ENCODE measurements at regions not wholly inside any gene's neighbourhood (a gene's known extent, or its start where the extent isn't known, plus 50 kb on each side); places are given as distances from the start of the nearest gene placed in this dataset.

DNA sequence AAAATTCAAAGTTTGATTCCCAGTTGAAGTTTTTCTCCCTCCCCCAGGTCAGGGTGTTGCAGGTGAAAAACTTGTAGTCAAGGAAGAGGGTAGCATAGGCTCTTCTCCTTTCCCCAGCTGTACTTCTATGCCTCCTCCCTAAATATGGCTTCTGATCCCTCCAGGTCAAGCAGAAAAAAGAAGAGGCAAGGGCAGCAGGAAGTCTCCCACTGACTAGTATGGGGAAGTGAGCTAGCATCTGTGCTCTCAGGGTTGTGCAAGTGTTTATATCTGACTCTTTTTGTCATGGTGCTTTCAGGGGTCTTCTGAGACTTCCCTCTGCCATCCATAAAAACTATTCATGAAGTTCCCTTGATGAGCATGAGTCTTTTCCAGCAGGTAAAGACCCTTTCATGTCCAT lies 76.0 kb downstream of the ATPSCKMT start:
- no peak for DNase-seq

DNA sequence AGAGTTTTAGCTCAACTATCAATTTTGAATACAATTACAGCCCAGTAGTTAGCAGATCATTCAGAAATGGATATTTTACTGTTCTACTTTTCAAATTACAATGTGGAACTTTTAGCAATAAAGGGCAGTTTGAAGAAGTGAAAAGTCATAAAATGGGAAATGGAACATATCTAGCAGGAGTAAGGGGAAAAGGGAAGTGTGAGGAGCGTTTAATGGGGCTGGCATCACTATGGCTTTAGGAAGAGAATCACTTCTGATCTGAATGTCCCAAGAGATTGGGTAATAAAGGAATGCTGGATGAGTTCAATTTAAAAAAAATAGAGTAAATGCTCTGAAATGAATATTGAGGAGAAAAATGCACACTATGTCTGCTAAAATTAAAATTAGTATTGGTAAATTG lies 77.4 kb downstream of the ATPSCKMT start:
- DNase-seq = no peak

DNA sequence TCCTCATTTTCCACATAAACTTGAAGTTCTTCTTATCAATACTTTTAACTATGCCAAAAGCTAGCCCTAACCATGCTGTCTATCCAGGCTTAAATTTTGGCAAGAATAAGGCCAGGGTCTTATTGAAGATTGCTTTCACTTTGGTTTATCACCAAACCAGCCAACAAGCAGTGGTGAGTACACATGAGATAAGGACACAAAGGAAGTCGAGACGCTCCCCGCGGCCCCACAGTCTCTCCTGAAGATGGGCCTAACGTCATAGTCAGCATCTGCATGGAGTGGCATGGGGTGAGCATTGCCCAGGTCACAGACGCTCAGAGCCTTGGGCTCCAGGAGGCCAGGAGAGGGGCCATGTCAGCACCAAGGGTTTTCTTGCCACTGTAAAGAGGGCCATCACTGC lies 80.3 kb downstream of the ATPSCKMT start:
- no peak for DNase-seq

DNA sequence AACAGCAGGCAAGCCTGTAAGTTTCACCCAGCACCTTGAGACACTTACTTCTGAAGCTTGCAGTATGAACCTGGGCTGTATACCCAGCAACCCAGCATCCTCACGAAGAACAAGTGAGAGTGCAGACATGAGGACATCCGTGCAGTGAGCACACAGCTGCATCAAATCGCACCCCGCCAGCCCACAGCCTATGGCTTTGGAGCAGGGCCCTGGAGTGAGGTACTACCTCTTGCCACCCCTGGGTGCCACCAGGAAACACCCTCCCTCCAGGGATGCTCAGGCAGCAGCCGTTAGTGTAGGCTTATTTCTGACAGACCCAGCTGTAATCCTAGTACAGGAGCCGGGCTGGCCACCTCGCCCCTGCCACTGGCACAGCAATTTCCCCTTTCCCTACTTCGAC lies 81.4 kb downstream of the ATPSCKMT start:
- DNase-seq = no peak

DNA sequence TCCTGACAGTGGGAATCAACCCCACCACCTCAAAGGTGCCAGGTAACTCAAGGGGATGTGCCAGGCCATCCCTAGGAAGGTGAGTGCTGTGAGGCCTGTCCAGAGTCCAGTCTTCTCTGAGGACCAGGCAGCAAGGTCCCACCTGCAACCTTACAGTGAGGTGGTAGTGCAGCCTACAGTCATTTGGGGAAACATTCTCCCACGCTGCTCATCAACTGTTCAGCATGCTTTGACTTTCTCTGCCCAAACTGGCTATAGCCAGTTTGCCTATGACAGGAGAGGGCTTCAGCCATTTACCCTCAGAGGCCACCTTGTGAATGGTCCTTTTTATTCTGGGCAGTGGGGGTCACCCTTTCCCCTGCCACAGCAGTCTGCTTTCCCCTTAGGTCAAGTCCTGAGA lies 81.9 kb downstream of the ATPSCKMT start:
- DNase-seq = no peak

DNA sequence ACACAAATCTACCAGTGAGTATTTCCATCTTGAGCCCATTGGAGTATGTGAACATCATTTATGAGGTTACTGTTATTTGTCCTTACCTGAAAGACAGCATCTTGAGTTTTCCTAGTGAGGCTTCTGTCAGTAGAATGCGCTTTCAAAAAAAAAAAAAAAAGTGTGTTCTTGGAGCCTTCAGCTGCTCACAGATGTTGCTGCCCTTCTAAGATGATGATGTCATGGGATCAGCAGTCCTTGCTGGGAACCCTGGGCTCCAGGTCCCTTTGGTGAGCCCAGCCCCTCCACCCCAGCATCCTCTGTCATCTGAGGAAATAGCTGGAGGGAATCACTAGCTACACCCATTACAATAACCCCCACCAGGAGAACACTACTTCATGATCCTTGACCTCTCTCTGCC lies 83.3 kb downstream of the ATPSCKMT start:
- no peak for DNase-seq

DNA sequence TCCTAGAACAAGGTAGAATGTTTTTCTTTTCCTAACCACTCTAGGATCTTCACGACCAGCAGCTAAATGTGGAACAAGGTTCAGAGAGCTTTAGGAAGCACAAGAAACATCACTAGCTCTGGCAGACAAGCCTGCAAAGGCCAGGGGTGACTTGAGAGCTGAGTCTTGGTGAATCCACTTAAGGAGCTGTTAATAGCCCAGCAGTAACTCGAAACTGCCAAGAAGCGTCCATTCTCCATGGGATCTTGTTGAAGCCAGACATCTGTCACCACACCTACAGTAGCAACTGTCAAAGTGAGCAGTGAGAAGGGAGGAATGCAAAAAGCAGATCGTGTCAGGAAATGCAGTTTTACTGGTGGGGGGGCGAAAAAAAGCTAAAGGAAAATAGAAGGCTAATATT lies 87.2 kb downstream of the ATPSCKMT start:
- no peak for DNase-seq

DNA sequence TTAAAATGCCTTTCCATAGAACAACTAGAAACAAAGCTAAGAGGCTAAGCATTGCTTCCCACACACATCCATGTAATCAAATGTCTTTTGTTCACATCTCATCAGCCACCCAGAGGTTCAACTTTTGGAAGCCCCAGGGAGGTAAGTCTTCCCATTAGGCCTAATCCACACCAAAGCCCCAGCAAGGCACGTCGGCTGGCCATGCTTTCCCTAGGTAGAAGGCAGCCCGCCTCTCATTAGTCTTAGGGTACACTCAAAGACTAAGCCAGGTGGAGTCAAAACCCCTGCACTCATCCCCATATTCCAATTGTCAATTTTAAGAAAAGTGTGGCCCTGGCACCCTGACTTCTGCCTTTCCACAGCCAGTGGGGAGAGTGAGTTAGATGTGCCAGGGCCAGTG lies 87.9 kb downstream of the ATPSCKMT start:
- no peak for DNase-seq

DNA sequence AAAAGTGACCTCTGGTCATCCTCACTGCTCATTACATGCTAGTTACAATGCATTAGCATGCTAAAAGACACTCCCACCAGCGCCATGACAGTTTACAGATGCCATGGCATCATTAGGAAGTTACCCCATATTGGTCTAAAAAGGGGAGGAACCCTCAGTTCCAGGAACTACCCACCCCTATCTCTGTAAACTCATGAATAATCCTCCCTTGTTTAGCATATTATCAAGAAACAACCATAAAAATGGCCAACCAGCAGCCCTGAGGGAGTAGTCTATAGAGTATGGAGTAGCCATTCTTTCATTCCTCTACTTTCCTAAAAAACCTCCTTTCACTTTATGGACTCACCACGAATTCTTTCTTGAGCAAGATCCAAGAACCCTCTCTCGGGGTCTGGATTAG lies 89.4 kb downstream of the ATPSCKMT start:
- DNase-seq = no peak

DNA sequence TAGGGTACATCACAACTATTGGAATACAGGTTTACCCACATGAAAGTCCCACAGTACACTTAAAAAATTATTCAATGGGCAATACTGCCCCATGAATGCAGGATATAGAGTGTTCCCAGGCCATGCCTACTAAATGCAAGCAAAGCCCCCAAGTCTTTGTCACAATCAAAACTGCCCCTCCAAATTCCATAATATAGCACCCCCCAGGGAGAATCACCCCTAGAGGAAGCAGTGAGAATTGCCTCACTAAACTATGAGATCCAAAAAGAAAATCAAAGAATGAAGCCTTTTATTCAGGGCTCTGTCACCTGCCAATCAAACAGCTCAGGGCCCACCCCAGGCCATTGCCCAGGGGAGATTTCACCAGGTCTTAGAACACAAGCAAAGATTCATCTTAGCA lies 90.8 kb downstream of the ATPSCKMT start:
- DNase-seq = no peak

DNA sequence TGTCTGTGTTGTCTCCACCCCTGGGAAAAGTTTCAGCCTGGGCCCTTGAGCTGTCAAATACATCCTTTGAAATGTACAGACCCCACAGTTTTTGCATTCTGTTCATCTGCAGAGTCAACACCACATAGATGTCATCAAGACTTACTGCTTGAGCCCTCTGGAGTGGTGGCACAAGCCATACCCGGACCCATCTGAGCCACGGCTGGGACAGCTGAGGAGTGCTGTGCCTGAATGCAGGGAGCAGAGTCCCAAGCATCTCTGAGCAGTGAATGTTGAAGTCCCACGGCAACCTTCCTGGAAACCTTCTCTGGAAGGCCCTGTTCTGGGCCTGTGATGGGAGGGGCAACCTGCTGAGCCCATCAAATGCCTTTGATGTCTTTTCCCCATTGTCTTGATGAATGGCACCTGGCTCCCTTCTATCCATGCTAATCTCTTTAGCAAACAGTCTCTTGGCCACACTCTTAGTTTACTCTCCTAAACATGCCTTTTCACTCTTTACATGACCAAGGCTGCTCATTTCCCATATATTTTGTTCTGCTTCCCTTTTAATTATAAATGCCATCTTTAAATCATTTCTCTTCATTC lies 92.5 kb downstream of the ATPSCKMT start:
- DNase-seq = no peak

DNA sequence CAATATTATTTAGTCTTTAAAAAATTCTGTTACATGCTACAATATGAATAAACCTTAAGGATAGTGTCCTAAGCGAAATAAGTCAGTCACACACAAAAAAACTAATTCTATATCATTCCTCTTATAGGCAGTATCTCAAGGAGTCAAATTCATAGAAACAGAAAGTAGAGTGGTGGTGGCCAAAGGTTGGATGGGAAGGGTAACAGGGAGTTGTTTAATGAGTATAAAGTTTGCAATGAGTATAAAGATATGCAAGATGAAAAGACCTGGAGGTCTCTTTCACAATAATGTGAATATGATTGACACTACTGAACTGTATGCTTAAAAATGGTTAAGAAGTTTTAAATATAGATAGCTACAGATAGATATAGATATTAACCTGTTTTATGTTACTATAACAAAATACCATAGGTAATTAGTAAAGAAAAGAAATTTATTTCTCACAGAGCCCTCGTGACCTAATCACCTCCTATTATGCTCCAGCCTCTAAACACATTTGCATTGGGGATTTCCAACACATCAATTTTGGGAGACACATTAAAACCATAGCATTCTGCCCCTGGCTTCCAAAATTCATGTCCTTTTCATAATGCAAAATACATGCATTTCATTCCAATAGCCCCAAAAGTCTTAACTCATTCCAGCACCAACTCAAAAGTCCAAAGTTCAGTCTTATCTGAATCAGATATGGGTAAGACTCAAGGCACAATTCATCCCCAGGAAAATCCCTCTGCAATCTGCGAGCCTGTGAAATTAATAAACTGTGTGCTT lies 93.6 kb downstream of the ATPSCKMT start:
- no peak for DNase-seq

DNA sequence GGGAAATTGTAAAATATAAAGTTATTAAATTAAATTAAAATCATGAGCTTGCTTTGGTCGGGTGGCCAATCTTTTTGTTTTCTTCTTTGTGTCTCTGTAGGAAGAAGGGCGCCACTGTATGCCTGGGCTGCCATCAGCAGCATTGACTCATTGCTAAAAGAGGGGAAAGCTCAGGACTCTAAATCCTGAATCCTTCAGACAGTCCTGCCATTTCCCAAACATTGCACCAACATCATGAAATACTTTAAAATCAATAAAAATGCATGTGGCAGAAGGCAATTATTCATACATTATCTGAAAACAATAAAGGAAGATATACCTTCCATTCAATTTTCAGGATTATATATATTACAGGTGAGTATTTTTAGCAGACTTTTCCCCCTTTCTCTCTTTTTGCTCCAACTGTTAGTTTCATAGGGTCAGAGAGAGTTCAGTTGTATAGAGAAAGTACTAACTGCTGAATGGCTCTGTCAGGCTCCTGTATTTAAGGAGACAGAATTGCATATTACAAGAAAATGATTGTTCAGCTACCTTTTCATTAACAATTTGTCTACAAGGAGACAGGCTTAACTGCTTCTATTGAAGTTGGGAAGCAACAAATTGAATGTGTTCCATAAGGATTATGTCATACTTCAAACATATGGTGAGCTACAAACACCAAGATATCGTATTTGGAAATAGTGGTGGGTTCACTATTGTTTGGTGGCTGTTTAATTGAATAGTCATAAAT lies 95.7 kb downstream of the ATPSCKMT start:
- DNase-seq = no peak

DNA sequence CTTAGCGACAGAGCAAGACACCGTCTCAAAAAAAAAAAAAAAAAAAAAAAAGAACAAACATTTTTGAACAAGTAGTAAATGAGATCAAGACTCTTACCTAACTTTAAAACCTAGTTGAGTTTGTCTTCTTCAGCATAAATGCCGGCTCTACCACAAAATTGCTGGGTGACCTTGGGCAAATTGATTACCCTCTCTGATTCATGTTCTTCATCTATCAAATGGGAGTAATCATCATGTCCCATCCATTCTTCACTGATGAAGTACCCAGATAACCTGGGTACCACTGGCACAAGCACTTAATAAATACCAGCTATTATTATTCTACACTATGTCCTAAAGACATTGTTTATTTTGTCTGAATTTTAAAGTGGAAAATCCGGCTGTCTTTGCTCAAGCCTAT lies 96.3 kb downstream of the ATPSCKMT start:
- DNase-seq = no peak

DNA sequence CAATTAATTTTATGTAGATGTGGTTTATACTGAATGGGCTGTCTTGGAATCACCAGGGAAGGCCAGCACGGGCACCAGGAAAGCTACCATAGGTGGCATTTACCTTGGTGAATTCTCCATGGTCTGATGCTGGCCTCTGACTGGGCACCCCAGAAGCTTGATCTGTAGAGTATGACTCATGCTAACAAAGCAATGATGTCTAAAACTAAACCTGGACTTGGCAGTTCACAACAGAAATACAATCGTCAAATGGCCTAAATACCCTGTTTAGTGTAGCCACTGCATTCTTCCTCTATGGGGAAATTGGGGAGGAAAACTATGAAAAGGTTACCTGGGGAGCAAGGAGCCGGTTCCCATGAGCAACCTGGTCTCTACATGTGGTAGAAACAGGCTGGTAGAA lies 98.0 kb downstream of the ATPSCKMT start:
- DNase-seq = no peak

DNA sequence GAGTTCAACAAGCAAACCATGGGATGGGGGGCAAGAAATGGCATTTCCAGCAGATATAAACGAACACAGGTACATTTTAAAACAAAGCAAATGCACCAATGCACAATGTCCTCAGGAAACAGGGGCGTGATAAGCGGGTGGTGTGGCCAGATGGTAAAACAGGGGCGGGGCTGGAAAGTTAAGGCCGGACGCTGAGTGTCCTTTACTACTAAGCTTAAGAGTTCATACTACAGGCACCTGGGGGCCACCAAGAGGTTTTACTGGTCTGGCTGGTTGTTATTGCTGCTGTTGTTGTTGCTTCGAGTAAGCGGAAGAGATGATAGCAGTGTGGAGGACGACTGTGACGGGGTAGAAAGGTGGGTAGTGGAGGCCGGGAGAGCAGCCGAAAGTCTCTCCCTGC lies 99.8 kb downstream of the ATPSCKMT start:
- DNase-seq = no peak

DNA sequence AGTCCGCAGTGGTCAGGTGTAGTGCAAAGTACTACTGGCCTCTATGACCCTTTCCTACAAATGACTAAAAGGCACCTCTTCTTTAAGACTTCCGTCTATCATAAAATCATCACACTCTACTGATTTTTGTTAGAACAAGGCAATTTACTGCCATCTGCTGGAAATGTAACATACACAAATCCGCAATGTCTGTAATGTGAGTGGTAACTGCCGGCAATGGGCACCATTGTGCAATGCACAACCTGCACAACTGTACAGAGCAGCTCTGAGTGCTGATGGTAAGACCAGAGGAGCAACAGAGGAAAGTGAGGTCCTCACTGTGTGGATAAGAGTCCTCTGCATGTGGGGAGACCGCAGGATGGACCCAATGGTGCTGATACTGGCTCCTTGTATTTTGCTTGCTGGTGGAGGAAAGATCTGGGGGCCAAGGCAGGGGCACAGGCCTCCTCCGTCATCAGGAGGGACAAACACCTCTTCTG lies 103.7 kb downstream of the ATPSCKMT start:
- no peak for DNase-seq

DNA sequence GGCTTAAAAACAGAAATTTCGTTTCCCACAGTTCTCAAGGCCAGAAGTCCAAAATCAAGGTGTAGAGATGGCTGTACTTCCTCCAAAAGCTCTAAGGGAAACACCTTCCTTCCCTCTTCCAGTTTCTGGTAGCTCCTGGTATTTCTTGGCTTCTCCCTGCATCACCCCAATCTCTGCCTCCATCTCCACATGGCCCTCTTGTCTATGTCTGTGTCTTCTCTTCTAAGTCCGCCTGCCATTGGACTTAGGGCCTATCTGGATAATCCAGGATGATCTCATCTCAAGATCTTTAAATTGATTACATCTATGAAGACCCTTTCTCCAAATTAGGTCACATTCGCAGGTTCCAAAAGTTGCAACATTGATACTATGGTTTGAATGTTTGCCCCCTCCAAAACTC lies 105.6 kb downstream of the ATPSCKMT start:
- DNase-seq = no peak

DNA sequence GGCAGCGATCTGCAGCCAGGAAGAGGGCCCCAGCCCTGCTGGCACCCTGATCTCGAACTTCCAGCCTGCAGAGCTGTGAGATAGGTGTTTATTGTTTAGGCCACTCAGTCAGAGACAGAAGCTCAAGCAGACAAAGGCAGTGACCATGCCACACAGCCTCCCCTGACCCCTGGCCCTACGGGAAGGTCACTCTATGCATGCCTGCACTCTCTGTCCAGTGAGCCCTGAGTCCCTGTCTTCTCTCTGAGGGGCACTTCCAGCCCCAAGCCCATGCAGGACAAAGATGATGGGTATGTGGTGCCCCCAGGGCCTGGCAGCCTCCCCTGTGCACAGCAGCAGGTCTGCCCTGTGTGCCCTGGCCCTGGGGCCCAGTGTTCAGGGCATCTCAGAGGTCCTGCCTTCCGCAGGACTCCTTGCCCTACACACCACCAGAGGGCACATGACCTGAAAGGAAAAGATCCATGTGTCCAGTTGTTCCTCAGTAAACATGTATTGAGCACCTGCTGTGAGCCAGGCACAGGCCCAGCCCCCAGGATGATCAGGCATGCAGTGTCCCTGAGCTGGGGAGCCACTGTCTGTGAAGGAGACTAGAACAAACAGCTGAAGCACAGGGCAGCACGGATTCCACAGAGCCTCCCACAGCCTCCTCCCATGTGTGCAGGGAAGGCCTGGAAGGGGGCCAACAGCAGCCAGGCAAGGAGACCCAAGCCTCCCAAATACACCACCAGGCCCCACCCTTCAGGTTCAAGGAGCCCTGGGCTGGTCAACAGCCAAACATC lies 109.3 kb downstream of the ATPSCKMT start:
- DNase-seq = no peak

DNA sequence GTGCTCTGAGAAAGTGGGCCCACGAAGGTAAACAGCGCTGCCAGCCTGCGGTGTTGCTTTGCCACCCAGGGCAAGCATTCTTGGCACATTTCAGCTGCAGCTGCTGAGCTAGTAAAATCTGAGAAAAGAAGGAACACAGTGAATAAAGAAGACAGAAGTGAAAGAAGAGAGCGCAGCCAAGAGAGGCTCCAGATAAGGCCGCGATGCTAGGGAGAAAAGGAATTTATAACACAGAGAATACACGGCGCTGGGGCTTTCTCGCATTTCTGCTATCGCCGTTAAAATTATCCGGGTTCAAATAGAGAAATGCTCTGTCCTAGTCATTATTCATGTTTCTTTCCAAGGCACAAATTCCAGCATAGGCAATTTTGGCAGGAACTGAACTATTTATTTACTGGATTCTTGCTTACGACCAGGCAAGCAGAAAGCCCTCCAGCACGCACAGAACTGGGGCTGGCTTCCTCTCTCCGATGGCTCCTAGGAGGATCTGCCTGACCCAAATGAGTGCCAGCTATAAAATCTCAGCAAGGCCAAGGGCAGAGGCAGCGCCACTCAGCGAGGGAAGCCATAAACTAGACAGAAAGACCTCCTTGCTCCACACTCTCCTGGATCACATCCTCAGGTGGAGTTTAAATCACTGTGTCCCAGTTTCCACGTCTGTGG lies 111.2 kb downstream of the ATPSCKMT start:
- DNase-seq = no peak

DNA sequence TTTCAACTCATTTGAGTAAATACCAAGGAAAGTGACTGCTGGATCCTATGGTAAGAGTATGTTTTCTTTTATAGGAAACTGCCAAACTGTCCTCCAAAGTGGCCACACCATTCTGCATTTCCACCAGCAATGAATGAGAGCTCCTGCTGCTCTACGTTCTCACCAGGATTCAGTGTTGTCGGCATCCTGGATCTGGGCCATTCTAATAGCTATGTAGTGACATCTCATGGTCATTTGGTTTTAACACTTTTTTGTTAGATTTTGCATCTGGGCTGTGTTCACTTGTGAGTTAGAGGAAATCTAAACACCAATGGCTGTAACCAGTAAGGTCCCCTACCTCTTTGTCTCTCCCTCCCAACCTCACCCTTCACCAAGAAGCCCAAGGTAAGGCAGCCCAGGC lies 115.9 kb downstream of the ATPSCKMT start:
- no peak for DNase-seq

DNA sequence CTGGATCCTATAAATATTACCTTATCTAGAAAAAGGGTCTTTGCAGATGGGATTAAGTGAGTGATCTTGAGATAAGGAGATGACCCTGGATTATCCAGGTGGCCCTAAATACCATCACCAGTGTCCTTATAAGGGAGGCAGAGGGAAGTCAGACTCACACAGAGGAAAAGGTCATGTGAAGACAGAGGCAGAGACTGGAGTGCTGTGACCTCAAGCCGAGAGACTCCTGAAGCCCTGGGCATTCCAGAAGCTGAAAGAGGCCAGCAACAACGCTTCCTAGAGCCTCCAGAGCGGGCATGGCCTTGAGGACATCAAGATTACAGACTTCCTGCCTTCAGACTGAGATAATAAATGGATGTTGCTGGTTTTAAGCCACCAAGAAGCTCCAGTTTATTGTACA lies 118.8 kb downstream of the ATPSCKMT start:
- DNase-seq = no peak

DNA sequence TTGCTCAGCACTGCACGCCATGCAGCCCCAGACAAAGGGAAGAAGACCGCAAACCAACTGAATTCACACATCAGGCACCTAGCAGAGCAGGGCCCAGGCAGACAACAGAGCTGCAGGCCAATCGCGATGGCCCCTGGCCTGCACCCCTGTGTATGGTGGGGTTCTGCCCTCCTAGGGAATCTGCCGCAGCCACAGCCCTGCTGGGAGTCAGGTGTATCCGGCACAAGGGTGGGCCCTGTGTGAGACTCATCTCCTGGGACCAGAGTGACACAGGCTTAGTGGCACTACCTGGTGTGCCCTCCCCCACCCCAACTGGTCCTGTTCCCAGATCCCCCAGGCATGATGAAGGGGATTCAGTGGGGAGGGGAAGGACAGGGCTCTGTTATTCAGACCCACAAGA lies 122.8 kb downstream of the ATPSCKMT start:
- no peak for DNase-seq
